WTC11 (cell line): ENCODE measurements at regions not wholly inside any gene's neighbourhood (a gene's known extent, or its start where the extent isn't known, plus 50 kb on each side); places are given as distances from the start of the nearest gene placed in this dataset.

Experiments used
- ATAC-seq: fragments of 200-7000 bp; cut with Tn5 transposase; 2 replicates; pipeline ENCODE4 v1.10.0; 2021; ENCODE audit warnings: mild to moderate bottlenecking, moderate library complexity
- CTCF ChIA-PET: fragments of 300-600 bp; sonication (Branson Sonifier 250); formaldehyde crosslinking; loops from one replicate; lab custom pipeline; 2021; ENCODE audit warnings: antibody characterized with exemption; lab: Charles Lee
- POLR2A ChIA-PET: fragments of 350-600 bp; sonication (Branson Sonifier 250); formaldehyde crosslinking; loops from one replicate; lab custom pipeline; 2021; ENCODE audit warnings: antibody characterized with exemption; lab: Charles Lee
- DNase-seq: peaks from one replicate; pipeline ENCODE4 v3.0.0; 2021; ENCODE audit warnings: low spot score
- H3K27ac Mint-ChIP-seq: 2 replicates; pipeline ENCODE4 v1.8.0; 2021; ENCODE audit warnings: mixed read lengths
- H3K27me3 Mint-ChIP-seq: 2 replicates; pipeline ENCODE4 v1.8.0; 2021; ENCODE audit warnings: low read depth, mild to moderate bottlenecking, moderate library complexity, mixed read lengths
- H3K36me3 Mint-ChIP-seq: 2 replicates; pipeline ENCODE4 v1.8.0; 2021; ENCODE audit warnings: mixed read lengths
- H3K4me1 Mint-ChIP-seq: 2 replicates; pipeline ENCODE4 v1.8.0; 2022; ENCODE audit warnings: mixed read lengths
- H3K4me3 Mint-ChIP-seq: 2 replicates; pipeline ENCODE4 v1.8.0; 2021; ENCODE audit warnings: mild to moderate bottlenecking, moderate library complexity, mixed read lengths
- H3K9me3 Mint-ChIP-seq: 2 replicates; pipeline ENCODE4 v1.8.0; 2021; ENCODE audit warnings: mixed read lengths
- ATF2 ChIP-seq: sonication (generic); formaldehyde crosslinking; IDR thresholded peaks from 2 replicates; pipeline ENCODE4 v1.8.1; 2022; ENCODE audit warnings: low read depth, missing genetic modification reagents, borderline replicate concordance
- FOXP1 ChIP-seq: sonication (generic); formaldehyde crosslinking; IDR thresholded peaks from 2 replicates; pipeline ENCODE4 v1.8.0; 2022; ENCODE audit warnings: missing genetic modification reagents, mild to moderate bottlenecking, moderate library complexity, borderline replicate concordance
- IRF1 ChIP-seq: sonication (generic); formaldehyde crosslinking; IDR thresholded peaks from 2 replicates; pipeline ENCODE4 v1.8.0; 2023; ENCODE audit warnings: missing genetic modification reagents
- MAX ChIP-seq: sonication (generic); formaldehyde crosslinking; IDR thresholded peaks from 2 replicates; pipeline ENCODE4 v1.8.0; 2022; ENCODE audit warnings: mild to moderate bottlenecking, missing genetic modification reagents
- NR1H2 ChIP-seq: sonication (generic); formaldehyde crosslinking; IDR thresholded peaks from 2 replicates; pipeline ENCODE4 v1.9.0; 2021; ENCODE audit warnings: mild to moderate bottlenecking, moderate library complexity, missing genetic modification reagents
- NR2C2 ChIP-seq: sonication (generic); formaldehyde crosslinking; IDR thresholded peaks from 2 replicates; pipeline ENCODE4 v1.8.0; 2022; ENCODE audit warnings: mild to moderate bottlenecking, missing genetic modification reagents
- SMAD3 ChIP-seq: sonication (generic); formaldehyde crosslinking; IDR thresholded peaks from 2 replicates; pipeline ENCODE4 v1.8.0; 2022; ENCODE audit warnings: missing genetic modification reagents, mild to moderate bottlenecking, borderline replicate concordance
- TEAD1 ChIP-seq: sonication (generic); formaldehyde crosslinking; IDR thresholded peaks from 2 replicates; pipeline ENCODE4 v1.8.0; 2022; ENCODE audit warnings: mild to moderate bottlenecking, missing genetic modification reagents
- USF1 ChIP-seq: sonication (generic); formaldehyde crosslinking; IDR thresholded peaks from 2 replicates; pipeline ENCODE4 v1.8.0; 2022; ENCODE audit warnings: mild to moderate bottlenecking, missing genetic modification reagents
- ZBTB43 ChIP-seq: sonication (generic); formaldehyde crosslinking; IDR thresholded peaks from 2 replicates; pipeline ENCODE4 v1.8.1; 2023; ENCODE audit warnings: mild to moderate bottlenecking, missing genetic modification reagents
- ZNF121 ChIP-seq: sonication (generic); formaldehyde crosslinking; IDR thresholded peaks from 2 replicates; pipeline ENCODE4 v1.8.0; 2023; ENCODE audit warnings: missing genetic modification reagents
- ZNF138 ChIP-seq: sonication (generic); formaldehyde crosslinking; conservative IDR thresholded peaks from 2 replicates; pipeline ENCODE4 v1.8.1; 2022; ENCODE audit warnings: mild to moderate bottlenecking, moderate library complexity, missing genetic modification reagents
- ZNF232 ChIP-seq: sonication (generic); formaldehyde crosslinking; IDR thresholded peaks from 2 replicates; pipeline ENCODE4 v1.8.0; 2022; ENCODE audit warnings: mild to moderate bottlenecking, missing genetic modification reagents
- ZNF263 ChIP-seq: sonication (generic); formaldehyde crosslinking; IDR thresholded peaks from 2 replicates; pipeline ENCODE4 v1.8.1; 2022; ENCODE audit warnings: low read depth, mild to moderate bottlenecking, moderate library complexity, missing genetic modification reagents
- ZNF532 ChIP-seq: fragments of 250-450 bp; sonication (Bioruptor Pico); IDR thresholded peaks from 2 replicates; pipeline ENCODE4 v1.9.0; 2021; ENCODE audit warnings: mild to moderate bottlenecking, borderline replicate concordance

GRCh38 chr1:25051504-25051903 lies 121.4 kb upstream of the RUNX3 start:
- peaks cover 14% of the 10 kb centered on the region for H3K4me1 Mint-ChIP-seq
- peaks cover 2% of the 10 kb centered on the region; the same call in 1 of the 2 replicates for H3K27me3 Mint-ChIP-seq
- no peak for ATAC-seq
- H3K27ac Mint-ChIP-seq = no peak overlapping the region
- POLR2A ChIA-PET = interaction anchor here (0.6 kb wide), 1 partner anchor 130 kb away, joined by 3 read pairs; no protein-coding TSS in a partner anchor
- no peaks in the 10 kb centered on the region for H3K36me3 Mint-ChIP-seq
- CTCF ChIA-PET = no interaction called here
- DNase-seq = no peak
- no peak overlapping the region for H3K4me3 Mint-ChIP-seq
- no peaks in the 10 kb centered on the region for H3K9me3 Mint-ChIP-seq
- TF ChIP-seq ZNF232 (no peak), ZBTB43 (no peak), ZNF121 (CRISPR knock-in tag) (no peak), MAX (CRISPR knock-in tag) (no peak), FOXP1 (CRISPR knock-in tag) (no peak), ZNF532 (CRISPR knock-in tag) (no peak), ATF2 (CRISPR knock-in tag) (no peak), NR1H2 (CRISPR knock-in tag) (no peak), NR2C2 (CRISPR knock-in tag) (no peak), USF1 (CRISPR knock-in tag) (no peak), ZNF138 (CRISPR knock-in tag) (no peak), TEAD1 (no peak)

GRCh38 chr1:25050165-25050564 lies 120.1 kb upstream of the RUNX3 start:
- ATAC-seq = no peak
- CTCF ChIA-PET = interaction anchor here (0.6 to 1.0 kb wide), 2 partner anchors 13 to 218 kb away, joined by 3 read pairs; no protein-coding TSS in a partner anchor
- no peaks in the 10 kb centered on the region for H3K9me3 Mint-ChIP-seq
- H3K27ac Mint-ChIP-seq = no peak overlapping the region
- H3K27me3 Mint-ChIP-seq = peaks cover 2% of the 10 kb centered on the region; the same call in 1 of the 2 replicates
- TF ChIP-seq ZNF263 = no peak
- TF ChIP-seq IRF1 (CRISPR knock-in tag) = no peak
- no peak for TF ChIP-seq SMAD3 (CRISPR knock-in tag)
- H3K4me3 Mint-ChIP-seq = no peak overlapping the region
- peaks cover 9% of the 10 kb centered on the region for H3K4me1 Mint-ChIP-seq
- no peaks in the 10 kb centered on the region for H3K36me3 Mint-ChIP-seq
- POLR2A ChIA-PET = no interaction called here
- no peak for DNase-seq
